ENCODE measurements at regions not wholly inside any gene's neighbourhood (a gene's known extent, or its start where the extent isn't known, plus 50 kb on each side); places are given as distances from the start of the nearest gene placed in this dataset.
"Not testable (repeated sequence)": the region's sequence is repeated elsewhere in the genome, so short reads cannot be mapped to it uniquely, and the experiment has no call there.

DNA sequence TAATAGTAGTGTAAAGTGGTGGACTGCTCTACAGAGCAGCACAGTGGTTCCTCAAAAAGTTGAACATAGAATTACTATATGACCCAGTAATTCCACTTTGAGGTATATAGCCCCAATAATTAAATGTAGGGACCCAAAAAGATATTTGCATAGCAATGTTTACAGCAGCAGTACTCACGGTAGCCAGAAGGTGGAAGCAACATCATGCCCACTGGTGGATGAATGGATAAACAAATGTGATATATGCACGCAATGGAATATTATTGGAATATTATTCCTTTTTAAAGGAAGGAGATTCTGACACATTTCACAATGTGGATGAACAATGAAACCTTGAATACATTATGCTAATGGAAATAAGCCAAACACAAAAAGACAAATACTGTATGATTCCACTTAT lies 121.4 kb downstream of the POTEM start:
- TF ChIP-seq, protein P1, sequence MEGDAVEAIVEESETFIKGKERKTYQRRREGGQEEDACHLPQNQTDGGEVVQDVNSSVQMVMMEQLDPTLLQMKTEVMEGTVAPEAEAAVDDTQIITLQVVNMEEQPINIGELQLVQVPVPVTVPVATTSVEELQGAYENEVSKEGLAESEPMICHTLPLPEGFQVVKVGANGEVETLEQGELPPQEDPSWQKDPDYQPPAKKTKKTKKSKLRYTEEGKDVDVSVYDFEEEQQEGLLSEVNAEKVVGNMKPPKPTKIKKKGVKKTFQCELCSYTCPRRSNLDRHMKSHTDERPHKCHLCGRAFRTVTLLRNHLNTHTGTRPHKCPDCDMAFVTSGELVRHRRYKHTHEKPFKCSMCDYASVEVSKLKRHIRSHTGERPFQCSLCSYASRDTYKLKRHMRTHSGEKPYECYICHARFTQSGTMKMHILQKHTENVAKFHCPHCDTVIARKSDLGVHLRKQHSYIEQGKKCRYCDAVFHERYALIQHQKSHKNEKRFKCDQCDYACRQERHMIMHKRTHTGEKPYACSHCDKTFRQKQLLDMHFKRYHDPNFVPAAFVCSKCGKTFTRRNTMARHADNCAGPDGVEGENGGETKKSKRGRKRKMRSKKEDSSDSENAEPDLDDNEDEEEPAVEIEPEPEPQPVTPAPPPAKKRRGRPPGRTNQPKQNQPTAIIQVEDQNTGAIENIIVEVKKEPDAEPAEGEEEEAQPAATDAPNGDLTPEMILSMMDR (conservative IDR thresholded peaks at IDR 0.05): not testable (repeated sequence)
- not testable (repeated sequence) for TF ChIP-seq EZH2 (IDR thresholded peaks at IDR 0.05; ENCODE audit: low read depth)
